DMS 273 (cell line): ENCODE measurements at regions not wholly inside any gene's neighbourhood (a gene's known extent, or its start where the extent isn't known, plus 50 kb on each side); places are given as distances from the start of the nearest gene placed in this dataset.

ENCODE experiments used
- DNase-seq: peaks from one replicate; lab custom pipeline; 2025; ENCODE audit not compliant: unreplicated experiment; lab: John Stamatoyannopoulos, UW

DNA sequence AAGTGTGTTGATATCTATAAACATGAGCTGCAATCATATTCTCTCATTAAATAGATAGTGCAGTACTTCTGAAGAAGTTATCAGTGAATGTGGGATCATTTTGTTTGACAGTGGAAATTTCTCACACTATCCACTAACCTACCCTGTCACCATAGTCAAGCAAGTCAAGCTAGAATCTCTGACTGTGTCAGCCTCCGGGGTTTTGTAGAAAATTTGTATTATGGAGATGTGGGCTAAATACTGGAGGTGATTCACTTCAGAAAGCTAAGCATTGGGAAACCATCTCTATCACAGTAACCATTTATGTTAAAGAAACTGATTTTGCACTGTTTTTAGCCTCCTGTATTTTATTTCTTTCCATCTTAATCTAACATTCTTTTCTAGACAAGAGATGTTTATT lies 126.6 kb upstream of the CREB1 start:
- no peak for DNase-seq

GRCh38 chr2:207403950-207404349 lies 125.8 kb upstream of the CREB1 start:
- DNase-seq = no peak

GRCh38 chr2:207405150-207405549 lies 124.6 kb upstream of the CREB1 start:
- DNase-seq = no peak

- DNase-seq = peak; percentile 47
Measured at GRCh38 chr2:207408086-207408794, 121.5 kb upstream of the CREB1 start.

GRCh38 chr2:207409517-207409916 lies 120.2 kb upstream of the CREB1 start:
- no peak for DNase-seq

GRCh38 chr2:207412787-207413310 lies 116.9 kb upstream of the CREB1 start:
- DNase-seq = no peak

DNA sequence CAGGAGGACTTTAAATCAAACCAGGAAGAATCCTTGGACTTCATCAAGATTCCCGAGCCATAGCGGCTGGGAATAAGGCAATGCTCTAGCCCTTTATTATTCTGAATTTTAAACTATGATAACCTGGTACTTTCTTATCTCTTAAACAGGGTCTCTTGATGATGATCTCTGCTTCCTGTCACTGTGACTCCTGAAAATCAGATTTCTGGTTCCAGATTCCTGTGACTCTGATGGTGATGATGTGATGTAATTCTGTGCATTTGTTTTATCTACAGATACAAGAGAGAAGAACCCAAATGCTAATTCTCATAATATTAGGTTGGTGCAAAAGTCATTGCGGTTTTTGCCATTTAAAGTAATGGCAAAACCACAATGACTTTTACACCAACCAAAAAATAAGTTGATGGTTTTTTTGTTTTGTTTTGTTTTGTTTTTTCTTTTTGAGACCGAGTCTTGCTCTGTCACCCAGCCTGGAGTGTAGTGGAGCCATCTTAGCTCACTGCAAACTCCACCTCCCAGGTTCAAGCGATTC lies 116.3 kb upstream of the CREB1 start:
- no peak for DNase-seq

DNA sequence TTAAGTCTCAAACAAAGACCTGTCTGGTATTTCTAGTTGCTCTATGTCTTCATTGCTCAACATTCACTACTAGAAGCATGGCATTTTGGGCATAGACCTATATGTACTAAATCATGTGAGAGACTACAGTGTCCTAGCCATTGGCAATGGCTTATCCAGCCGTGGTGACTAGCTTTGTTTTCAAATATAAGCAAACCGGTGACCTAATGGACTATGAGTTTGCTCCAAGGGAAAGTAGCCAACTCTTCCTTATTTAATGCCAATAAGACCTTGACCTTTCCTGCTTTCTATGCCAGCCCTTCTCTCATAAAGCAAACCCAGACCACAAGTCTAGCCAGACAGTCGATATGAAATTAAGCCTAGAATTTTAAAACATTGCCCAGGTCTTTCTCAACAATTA lies 113.7 kb upstream of the CREB1 start:
- DNase-seq = no peak

DNA sequence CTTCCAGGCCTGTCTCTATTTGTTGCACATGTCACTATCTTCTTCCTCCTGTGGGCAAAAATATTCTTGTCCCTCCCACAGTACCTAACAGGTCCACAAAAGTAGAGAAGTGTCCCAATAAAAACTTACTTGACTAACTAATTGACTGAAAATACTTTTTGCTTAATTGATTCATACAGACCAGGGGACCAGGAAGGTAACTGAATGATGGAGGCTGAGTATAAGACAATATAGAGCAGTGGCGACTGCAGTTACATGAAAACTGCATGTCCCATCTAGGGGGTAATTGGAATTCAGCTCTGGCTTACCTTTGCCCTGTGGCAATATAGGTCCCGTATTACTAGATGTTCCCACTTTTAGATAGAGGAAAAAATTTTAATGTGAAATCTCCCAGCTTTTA lies 112.9 kb upstream of the CREB1 start:
- no peak for DNase-seq

DNA sequence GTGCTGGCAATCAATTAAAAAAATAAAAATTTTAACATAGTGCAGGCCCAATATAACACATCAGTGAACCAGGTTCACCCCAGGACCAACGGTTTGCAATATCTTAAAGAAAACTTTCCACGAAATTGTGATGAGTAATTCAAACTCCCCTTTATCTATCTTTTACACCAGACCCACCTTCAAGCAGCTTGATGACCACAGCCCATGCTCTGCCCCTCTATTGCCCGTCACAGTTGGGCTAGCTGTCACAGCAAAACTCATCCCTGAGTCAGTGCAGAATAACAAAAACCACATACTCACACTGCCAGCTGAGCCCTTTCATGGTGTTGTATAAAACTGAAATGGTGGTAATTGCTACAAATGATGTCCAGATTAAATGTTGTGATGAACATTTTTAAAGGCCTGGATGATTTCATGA lies 112.5 kb upstream of the CREB1 start:
- no peak for DNase-seq

GRCh38 chr2:207418419-207418818 lies 111.3 kb upstream of the CREB1 start:
- DNase-seq = peak; percentile 61

DNA sequence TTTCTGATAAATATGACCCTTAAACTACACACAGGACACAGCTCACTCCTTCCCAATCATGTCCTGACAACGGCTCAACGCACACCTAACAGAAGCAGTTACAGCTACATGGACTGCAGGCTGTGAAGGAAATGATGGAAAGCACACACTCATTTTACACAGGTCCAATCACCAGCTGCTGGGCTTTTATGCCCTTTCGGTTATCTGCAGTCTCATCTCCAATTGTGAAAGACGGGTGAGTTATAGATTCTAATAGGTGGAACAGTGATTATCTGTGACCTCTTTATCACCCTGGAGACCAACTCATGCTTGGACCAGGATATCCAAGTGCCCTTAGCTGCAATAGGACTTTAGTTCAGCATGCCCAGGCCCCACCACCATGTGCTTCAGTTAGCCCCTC lies 110.4 kb upstream of the CREB1 start:
- no peak for DNase-seq

- no peak for DNase-seq
Measured at GRCh38 chr2:207421671-207422070, 108.1 kb upstream of the CREB1 start.

- DNase-seq = no peak
Measured at GRCh38 chr2:207422380-207422779, 107.4 kb upstream of the CREB1 start.

- DNase-seq = no peak
Measured at GRCh38 chr2:207423886-207424285, 105.9 kb upstream of the CREB1 start.

- DNase-seq = no peak
Measured at GRCh38 chr2:207427986-207428385, 101.8 kb upstream of the CREB1 start.

GRCh38 chr2:207428573-207428972 lies 101.2 kb upstream of the CREB1 start:
- no peak for DNase-seq

DNA sequence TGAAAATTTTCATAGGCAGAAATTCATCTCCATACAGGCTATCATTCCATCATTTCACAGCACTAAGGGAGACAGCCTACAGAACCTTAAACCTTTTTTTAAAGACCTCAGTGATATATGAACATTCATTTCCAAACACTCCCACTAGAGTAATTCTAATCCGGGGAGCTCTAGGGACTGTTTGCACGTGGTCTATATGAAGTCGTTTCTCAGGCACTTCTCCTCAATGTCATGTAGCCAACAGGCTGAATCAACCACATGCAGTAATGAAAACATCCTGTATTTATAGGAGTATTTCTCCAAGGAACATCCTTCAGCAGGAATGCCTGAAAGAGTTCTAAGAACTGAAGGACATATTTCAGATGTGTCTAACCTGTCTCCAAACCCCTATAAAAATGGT lies 97.3 kb upstream of the CREB1 start:
- no peak for DNase-seq

GRCh38 chr2:207434306-207434705 lies 95.5 kb upstream of the CREB1 start:
- DNase-seq = no peak

- DNase-seq = no peak
Measured at GRCh38 chr2:207434899-207435465, 94.8 kb upstream of the CREB1 start.

- DNase-seq = peak; percentile 8
Measured at GRCh38 chr2:207437136-207437523, 92.6 kb upstream of the CREB1 start.

GRCh38 chr2:207437524-207438143 lies 92.1 kb upstream of the CREB1 start:
- no peak for DNase-seq
